Breast epithelium (tissue), 4 donors: ENCODE measurements at regions not wholly inside any gene's neighbourhood (a gene's known extent, or its start where the extent isn't known, plus 50 kb on each side); places are given as distances from the start of the nearest gene placed in this dataset.

Source experiments
- DNase-seq, 2 donors: peaks; one replicate each; pipeline ENCODE4 v3.0.0-alpha.2; 2019; ENCODE audit warnings: low spot score in 2 of 2
- H3K27ac ChIP-seq, 2 donors: fragments of 200-600 bp; sonication (generic) in 1 of 2; one replicate each; pipeline ENCODE4 v1.5.1; 2016 to 2019; ENCODE audit warnings: mild to moderate bottlenecking in 1 of 2
- H3K27me3 ChIP-seq, 2 donors: fragments of 200-600 bp; sonication (generic) in 1 of 2; one replicate each; pipeline versions ENCODE4 v1.5.1 to v1.6.0; 2017 to 2019; ENCODE audit warnings: control low read depth in 1 of 2, mild to moderate bottlenecking in 1 of 2
- H3K36me3 ChIP-seq: fragments of 200-600 bp; one replicate; pipeline ENCODE4 v1.5.1; 2019
- H3K4me1 ChIP-seq, 2 donors: fragments of 200-600 bp; sonication (generic); one replicate each; pipeline ENCODE4 v1.5.1; 2016 to 2019; ENCODE audit warnings: control low read depth in 1 of 2
- H3K4me3 ChIP-seq, 3 donors: fragments of 200-600 bp; sonication (generic); 1 replicate in 2 of 3; 2 replicates in 1 of 3; pipeline ENCODE4 v1.5.1; 2016 to 2019; ENCODE audit warnings: mild to moderate bottlenecking in 3 of 3, moderate library complexity in 2 of 3
- H3K9me3 ChIP-seq, 2 donors: fragments of 200-600 bp; sonication (generic) in 1 of 2; one replicate each; pipeline ENCODE4 v1.5.1; 2016 to 2019; ENCODE audit warnings: control low read depth in 1 of 2
- CTCF ChIP-seq, 3 donors: fragments of 450-650 bp; IDR thresholded peaks; one replicate each; pipeline ENCODE4 v1.5.1; 2016 to 2017; ENCODE audit warnings: antibody characterized with exemption in 3 of 3, mild to moderate bottlenecking in 3 of 3, moderate library complexity in 3 of 3
- POLR2A ChIP-seq: fragments of 450-650 bp; IDR thresholded peaks from one replicate; pipeline ENCODE4 v1.6.1; 2016; ENCODE audit warnings: antibody characterized with exemption, mild to moderate bottlenecking, moderate library complexity
- POLR2AphosphoS5 ChIP-seq, 3 donors: sonication (generic); formaldehyde crosslinking; IDR thresholded peaks; one replicate each; pipeline ENCODE4 v1.6.1; 2017; ENCODE audit warnings: antibody characterized with exemption in 3 of 3
- intact Hi-C: fragments of 100-400 bp; cut with DNase I; formaldehyde crosslinking; loops from one replicate; pipeline ENCODE4 v1.15.1; 2023; ENCODE audit warnings: low total_unique reads

GRCh38 chr14:71532344-71532743 is 399.9 kb upstream of the RGS6 start:
- Histone ChIP-seq H3K4me1 (no peaks in the 10 kb centered on the region), H3K4me3 (no peak overlapping the region), H3K27me3 (no peaks in the 10 kb centered on the region), H3K9me3 (no peaks in the 10 kb centered on the region), H3K36me3 (no peaks in the 10 kb centered on the region), H3K27ac (no peak overlapping the region)
- DNase-seq, result no peak
- no peak for TF ChIP-seq POLR2A
- no peak for TF ChIP-seq CTCF (IDR thresholded peaks at IDR 0.05)
- no peak for TF ChIP-seq POLR2AphosphoS5 (IDR thresholded peaks at IDR 0.05)
- intact Hi-C loops, result no loop called here

GRCh38 chr14:71532790-71533189 is 399.4 kb upstream of the RGS6 start:
- Histone ChIP-seq H3K27ac (no peak overlapping the region), H3K4me3 (no peak overlapping the region), H3K27me3 (no peaks in the 10 kb centered on the region), H3K4me1 (no peaks in the 10 kb centered on the region), H3K9me3 (no peaks in the 10 kb centered on the region), H3K36me3 (no peaks in the 10 kb centered on the region)
- intact Hi-C loops, result no loop called here
- DNase-seq, result no peak
- TF ChIP-seq CTCF (IDR thresholded peaks at IDR 0.05) (no peak), POLR2A (no peak), POLR2AphosphoS5 (IDR thresholded peaks at IDR 0.05) (no peak)

GRCh38 chr14:71533390-71533789 is 398.8 kb upstream of the RGS6 start:
- Histone ChIP-seq H3K4me3 (no peak overlapping the region), H3K9me3 (no peaks in the 10 kb centered on the region), H3K36me3 (no peaks in the 10 kb centered on the region), H3K27me3 (no peaks in the 10 kb centered on the region), H3K4me1 (no peaks in the 10 kb centered on the region), H3K27ac (no peak overlapping the region)
- TF ChIP-seq POLR2A (no peak), POLR2AphosphoS5 (IDR thresholded peaks at IDR 0.05) (no peak), CTCF (IDR thresholded peaks at IDR 0.05) (no peak)
- DNase-seq, result no peak
- intact Hi-C loops, result no loop called here

GRCh38 chr14:71533800-71534199 is 398.4 kb upstream of the RGS6 start:
- Histone ChIP-seq H3K4me1 (no peaks in the 10 kb centered on the region), H3K4me3 (no peak overlapping the region), H3K36me3 (no peaks in the 10 kb centered on the region), H3K27me3 (no peaks in the 10 kb centered on the region), H3K9me3 (no peaks in the 10 kb centered on the region), H3K27ac (no peak overlapping the region)
- DNase-seq, result no peak
- TF ChIP-seq CTCF (IDR thresholded peaks at IDR 0.05) (no peak), POLR2AphosphoS5 (IDR thresholded peaks at IDR 0.05) (no peak), POLR2A (no peak)
- intact Hi-C loops, result no loop called here

- intact Hi-C loops, result no loop called here
- TF ChIP-seq POLR2AphosphoS5 (IDR thresholded peaks at IDR 0.05), result no peak
- no peak for TF ChIP-seq POLR2A
- no peak for TF ChIP-seq CTCF (IDR thresholded peaks at IDR 0.05)
- H3K4me1 ChIP-seq, result peaks cover 0 to 4% of the 10 kb centered on the region in 2 donors
Measured at GRCh38 chr14:71534506-71534905, 397.7 kb upstream of the RGS6 start.

More at GRCh38 chr14:71534506-71534905, 397.7 kb upstream of the RGS6 start:
- Histone ChIP-seq H3K27ac (no peak overlapping the region), H3K4me3 (no peak overlapping the region), H3K27me3 (no peaks in the 10 kb centered on the region), H3K9me3 (no peaks in the 10 kb centered on the region), H3K36me3 (no peaks in the 10 kb centered on the region)
- no peak for DNase-seq
